Globus pallidus (tissue), 1 donor: ENCODE measurements at regions not wholly inside any gene's neighbourhood (a gene's known extent, or its start where the extent isn't known, plus 50 kb on each side); places are given as distances from the start of the nearest gene placed in this dataset.

Source experiments
- DNase-seq: peaks from one replicate; pipeline ENCODE4 v3.0.0-alpha.2; 2015; ENCODE audit warnings: low spot score

DNA sequence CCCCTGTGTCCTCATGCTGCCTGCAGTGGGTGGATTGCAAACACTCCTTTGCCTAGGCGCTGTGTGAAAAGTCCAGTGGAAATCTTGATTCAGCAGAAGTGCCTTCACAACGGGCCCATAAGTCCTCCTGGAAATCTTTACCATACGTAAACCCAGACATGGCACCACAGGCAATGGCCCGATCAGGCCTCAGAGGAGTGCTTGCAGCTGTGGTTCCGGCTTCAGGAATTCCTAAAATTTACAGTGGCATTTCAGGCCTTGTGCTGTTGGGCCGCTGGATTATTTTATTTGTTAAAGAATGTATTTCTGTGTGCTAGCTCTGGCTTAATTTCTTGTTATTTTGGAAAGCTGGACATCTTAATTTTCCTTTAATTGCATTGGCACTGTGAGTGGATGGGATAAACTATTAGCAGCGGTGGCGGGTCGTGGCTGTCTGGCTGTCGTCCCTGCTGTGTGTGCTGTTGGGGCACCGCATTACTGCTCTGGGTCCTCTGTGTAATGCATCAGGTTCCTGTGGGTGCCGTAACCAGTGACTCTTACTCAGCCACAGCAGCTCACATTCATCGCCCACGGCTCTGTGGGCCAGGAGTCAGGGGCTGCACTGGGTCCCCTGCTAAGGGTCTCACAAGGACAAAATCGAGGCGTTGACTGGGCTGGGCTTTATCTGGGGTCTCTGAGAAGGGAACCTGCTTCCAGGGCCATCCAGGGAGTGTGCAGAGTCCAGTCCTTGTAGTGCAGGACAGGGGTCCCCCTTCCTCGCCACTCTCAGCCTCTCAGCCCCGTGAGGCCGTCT lies 73.1 kb downstream of the RTP5 start:
- DNase-seq = no peak

DNA sequence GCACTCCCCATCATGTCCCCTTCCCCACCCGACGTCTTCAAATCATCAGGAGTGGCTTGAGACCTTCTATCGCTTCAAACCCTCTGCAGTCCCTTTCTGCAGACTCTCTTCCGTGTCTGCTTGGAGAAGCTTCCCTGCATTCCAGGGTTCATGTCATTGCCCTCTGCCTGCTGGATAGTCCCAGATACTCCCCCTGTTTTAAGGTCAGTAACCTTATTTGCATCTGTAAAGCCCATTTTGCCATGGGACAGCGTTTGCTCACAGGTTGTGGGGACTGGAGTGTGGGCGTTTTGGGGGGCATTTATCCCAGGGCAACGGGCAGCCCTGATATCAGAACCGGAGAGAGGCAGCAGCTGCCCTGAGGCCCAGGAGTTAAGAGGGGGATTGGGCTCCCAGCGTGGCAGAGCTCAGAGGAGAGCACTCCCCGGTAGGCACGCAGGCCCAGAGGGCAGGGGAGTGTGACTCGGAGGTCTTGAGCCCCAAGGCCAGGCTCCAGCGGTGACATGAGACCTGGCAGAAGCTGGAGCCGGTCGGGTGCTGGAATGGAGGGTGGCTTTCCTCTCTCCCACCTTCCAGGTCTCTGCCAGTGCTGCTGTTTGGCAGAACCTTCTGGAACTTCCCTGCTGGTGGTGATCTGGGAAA lies 73.8 kb downstream of the RTP5 start:
- no peak for DNase-seq

DNA sequence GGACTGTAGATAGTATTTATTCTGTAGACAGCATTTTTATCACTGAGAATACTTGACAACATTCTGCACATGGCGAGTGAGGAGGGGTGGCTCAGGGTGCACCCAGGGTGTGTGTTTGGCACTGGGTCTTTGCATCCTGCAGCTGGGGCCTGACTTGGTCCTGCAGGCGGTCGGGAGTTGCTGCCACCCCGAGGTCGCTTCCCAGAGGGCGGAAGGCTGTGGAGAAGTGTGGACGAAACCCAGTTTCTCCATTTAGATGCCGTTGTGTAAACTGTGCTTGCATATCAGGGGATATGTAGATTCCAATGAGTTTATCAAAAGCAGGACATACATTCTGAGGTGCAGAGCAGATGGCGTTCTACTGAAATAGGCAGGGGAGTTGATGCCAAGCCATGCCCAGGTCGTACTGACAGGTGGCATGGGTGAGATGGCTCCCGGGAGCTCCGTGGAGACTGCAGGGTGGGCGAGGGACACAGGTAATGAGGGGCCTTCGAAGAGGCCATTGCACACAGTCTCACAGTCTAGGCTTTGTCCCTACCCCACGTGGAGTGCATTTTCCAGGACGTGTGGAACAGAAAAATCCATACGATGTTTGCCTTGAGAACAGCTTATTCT lies 74.5 kb downstream of the RTP5 start:
- DNase-seq = no peak

DNA sequence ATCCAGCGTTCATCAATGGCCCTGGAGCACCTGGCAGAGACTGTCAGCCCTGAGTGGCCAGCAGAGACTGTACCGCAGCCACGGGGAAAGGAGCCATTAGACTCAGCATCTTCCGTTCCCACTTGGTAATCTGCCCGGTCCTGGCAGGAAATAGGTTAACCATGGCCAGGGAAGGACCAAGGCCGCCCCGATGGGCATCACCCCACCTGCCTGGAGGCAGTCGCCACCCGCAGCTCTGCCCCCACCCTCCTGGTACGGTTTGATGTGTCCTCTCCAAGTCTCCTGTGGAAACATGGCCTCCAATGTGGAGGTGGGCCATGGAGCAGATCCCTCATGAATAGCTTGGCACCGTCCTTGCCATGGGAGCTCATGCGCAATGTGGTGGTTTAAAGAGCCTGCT lies 75.3 kb downstream of the RTP5 start:
- DNase-seq = no peak

DNA sequence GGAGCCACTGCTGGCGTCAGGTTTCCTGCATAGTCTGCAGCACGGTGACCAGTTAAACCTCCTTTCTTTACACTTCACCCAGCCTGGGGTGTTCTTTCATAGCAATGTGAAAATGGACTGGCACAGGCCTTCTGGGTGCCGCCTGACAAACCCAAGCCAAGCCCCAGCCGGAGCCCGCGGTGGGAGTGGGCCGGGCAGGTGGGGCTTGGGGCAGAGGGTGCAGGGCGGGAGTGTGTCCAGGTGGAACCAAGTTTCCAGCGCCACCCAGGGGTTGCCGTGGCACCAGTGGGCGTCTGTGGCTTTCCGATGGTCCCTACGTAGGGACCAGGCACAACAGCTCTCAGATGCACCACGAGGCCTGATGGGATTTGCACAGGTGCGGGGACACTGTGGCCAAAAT lies 75.8 kb downstream of the RTP5 start:
- no peak for DNase-seq

DNA sequence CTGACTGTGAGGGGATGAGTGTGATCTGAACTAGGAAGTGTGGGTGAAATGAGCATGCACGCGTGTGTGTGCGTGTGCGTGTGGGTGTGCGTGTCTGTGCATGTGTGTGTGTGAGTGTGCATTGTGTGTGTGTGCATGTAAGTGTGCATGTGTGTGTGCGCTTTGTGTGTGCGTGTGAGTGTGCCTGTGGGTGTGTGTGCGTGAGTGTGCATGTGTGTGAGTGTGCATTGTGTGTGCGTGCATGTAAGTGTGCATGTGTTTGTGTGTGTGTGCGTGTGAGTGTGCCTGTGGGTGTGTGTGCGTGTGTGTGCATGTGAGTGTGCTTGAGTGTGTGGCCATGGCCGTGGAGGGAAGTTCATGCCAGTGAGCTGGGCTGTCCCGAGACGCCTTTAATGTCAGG lies 76.3 kb downstream of the RTP5 start:
- DNase-seq = no peak

DNA sequence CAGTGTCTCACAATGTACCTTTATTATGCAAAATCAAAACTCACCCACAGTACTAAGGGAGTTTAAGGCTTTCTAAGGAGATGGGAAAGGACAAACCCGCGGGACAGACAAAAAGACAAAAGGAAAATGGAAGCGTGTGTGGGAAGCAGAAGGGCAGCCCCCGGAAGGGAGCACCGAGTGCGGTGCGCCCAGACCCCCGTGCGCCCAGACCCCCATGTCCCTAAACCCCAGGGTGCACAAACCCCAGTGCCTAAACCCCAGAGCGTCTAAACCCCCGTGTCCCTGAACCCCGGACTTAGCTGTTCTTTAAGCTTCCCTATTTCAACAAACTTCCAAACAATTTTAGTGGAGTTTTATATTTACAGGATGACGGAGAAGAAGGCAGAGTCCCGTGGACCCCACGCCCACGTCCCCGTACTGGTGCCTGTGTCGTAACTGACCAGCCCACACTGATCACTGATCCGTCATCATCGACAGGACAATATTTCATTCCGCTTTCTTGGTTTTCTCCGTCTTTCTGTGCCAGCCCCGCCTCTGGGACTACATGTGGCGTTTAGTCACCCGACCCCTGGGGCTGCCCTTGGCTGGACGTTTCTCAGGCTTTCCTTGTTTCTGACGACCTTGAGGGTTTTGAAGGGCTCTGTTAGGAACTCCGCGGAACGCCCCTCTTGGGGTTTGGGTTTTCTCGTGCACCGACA lies 76.9 kb downstream of the RTP5 start:
- no peak for DNase-seq

DNA sequence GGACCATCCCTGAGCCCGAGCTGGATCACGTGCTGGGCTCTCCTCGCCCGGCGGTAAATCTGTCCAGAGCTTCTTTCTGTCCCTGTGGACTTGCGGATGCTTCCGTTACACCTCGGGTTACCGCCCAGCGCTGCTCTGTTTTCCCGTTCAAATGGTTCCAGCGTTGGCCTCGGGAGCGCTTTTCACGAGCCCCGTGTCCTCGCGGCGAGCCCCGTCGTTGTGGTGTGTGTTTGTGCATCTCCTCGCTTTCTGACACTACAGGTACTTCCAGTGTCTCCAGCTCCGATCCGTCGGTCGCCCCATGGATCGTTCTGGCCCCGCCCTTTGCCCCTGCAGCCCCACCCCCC lies 77.4 kb downstream of the RTP5 start:
- no peak for DNase-seq

DNA sequence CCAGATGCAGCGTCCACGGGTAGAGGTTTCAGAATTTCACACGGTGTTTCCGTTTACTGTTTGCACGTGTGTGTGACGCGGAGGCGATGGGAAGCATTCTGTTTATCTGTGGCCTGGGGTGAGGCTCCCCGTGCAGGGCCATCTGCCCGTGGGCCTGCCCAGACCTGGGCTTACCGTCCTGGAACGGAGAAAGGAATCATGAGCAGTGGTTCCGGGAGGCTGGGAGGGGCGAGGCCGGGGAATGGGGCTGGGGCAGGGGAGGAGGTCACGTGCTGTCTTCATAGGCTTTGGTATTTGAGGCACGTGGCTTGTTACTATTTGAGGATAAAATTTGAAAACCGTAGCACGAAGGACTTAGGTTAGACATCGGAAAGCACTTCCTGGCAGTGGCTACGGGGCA lies 77.9 kb downstream of the RTP5 start:
- no peak for DNase-seq

DNA sequence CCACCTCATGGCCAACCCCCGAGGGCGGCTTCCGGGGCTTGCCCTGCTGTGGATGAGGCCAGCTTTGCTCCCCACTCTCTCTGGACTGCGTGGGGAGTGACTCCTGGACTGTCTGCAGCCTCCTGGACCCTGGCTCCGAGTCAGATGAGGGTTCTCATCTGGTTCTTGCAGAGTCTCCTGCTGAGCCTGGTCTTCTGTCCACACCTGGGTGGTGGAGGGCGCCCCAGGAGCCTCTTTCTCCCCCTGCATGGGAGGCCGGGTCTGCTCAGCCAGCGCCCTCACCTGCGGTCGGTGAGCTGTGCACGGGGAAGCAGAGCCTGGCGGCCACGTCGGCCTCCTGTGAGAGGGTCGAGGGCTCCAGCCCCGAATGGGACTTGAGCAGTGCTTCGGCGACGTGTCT lies 78.3 kb downstream of the RTP5 start:
- no peak for DNase-seq

DNA sequence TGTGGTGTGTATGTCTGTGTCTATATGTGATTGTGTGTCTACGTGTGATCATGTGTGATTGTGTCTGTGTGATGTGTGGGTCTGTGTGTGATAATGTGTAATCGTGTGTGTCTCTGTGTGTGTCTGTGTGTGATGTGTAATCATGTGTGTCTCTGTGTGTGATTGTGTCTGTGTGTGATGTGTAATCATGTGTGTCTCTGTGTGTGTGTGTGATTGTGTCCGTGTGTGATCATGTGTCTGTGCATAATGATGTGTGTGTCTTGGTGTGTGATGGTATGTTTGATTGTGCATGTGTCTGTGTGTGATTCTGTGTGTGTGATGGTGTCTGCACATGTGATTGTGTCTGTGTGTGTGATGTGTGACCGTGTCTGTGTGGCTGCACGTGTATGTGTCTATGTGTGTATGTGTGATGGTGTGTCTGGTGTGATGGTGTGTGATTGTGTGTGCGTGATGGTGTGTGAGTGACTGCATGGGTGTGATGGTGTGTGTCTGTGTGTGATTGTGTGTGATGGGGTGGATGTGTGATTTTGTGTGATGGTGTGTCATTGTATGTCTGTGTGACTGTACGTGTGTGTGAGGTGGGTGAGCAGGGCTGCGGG lies 78.9 kb downstream of the RTP5 start:
- DNase-seq = no peak

DNA sequence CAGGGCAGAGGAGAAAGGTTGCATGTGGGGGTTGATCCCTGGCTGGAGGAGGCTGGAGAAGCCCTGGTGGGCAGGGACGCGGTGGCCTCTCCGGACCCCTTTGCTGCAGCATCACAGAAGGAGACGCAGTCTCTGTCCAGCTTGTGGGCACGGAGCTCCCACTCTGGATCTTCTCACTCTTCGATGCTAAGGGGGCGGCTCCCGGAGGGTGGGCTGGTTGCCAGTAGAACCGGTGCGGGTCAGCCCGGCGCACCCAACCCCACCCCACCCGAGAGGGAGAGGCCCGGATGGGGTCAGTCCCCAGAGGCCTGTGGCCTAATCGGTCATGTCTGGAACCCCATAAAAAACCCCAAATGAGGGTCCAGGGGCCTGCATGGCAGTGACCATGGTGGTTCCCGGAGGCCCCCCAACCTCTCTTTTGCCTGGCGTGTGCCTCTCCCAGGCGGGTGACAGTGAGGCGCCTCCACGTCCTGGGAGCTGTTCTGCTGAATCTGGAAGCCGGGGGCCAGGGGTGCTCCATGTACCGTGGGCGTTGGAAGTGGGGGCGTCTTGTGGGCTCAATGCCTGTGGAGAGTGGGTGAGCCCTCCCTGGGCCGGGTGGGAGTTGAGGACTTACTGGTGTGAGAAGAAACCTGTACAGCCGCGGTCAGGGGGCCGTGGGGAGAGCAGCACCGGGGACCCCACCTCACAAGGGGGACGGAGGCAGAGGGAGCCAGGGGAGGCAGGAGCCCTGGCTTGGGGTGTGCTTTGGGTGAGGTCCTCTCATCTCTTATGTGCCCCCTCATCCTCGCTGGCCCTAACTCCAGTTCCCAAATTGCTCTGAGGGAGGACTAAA lies 79.6 kb downstream of the RTP5 start:
- DNase-seq = no peak

DNA sequence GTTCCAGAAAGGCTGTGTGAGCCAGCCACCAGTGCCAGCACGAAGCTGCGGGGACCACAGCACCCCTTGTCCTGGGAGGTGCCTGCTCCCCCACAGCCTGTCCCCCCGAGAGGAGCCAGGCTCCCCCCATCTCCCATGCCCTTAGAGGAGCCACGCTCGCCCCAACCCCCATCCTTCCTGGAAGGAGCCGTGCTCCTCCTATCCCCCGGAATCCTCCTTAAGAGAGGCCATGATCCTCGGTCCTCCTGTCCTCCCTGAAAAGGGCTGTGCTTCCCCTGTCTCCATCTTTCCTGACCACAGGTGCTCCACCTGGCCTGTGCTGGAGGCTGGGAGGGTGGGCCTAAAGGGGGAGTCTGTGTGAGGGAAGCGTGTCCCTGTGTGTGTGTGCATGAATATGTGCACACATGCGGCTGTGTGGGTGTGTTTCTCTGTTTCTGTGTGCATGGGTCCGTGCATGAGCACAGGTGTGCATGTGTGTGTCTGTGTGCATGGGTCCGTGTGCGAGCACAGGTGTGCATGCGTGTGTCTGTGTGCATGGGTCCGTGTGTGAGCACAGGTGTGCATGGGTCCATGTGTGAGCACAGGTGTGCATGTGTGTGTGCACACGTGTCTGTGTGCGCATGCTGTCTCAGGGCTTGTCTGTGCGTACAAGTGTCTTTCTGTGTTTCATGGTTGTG lies 80.3 kb downstream of the RTP5 start:
- no peak for DNase-seq

DNA sequence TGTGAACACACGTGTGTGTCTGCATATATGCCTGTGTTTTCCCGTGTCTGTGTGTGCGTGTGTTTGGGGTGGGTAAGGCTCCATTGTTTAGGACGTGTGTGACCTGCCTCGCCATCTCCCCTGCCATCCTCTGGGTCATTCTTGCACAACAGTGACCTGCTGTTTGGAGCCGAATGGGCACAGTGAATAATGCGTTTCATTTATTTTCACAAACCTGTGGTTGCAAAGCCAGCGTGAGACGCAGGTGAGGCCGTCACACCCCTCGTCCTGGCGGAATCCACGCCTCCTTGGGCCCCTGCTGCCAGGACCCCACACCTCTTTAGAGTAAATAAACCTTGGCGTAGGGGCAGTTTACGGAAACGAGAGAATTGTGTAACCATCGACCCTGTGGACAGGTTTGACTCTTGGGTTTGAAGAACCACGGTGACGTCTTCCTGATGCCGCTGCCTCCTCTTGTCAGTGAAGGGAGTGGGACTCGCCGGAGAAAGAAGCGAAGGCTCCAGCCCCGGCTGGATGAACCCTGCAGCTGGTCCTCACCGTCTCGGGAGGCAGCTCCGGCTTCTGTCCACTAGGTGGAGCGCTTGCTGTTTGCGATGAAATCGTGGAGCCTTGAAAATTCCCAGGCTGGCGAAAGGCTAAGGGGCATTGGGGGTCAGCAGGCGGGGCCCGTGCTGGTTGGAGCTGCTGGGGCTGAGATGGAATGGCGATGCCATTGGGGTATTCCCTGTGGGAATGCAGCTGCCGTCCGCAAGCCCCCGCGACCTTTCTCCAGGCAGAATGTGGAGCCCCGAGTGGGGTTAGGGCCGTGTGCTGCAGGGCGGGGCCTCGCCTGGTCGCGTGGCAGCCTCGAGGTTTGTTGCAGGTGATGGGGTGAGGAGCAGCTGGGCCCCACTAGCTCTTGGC lies 81.1 kb downstream of the RTP5 start:
- peak; percentile 55 for DNase-seq

DNA sequence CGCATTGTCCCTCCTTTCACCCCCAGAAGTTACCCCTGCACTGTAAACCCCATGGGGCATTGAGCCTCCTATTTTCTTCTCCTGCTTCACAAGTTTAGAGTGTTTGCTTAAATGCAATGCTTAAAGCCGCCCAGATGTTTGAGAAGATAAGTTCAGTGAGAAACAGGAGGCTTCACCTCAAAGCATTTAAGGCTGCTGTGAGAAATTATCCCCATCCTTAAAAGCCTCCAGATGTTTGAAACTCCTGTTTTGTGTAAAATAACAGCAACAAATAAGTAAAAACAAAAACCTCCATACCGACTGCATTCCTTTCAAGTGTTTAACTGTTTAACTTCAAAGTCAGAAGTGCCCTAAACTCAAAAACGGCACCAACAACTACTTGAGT lies 81.8 kb downstream of the RTP5 start:
- DNase-seq = no peak

DNA sequence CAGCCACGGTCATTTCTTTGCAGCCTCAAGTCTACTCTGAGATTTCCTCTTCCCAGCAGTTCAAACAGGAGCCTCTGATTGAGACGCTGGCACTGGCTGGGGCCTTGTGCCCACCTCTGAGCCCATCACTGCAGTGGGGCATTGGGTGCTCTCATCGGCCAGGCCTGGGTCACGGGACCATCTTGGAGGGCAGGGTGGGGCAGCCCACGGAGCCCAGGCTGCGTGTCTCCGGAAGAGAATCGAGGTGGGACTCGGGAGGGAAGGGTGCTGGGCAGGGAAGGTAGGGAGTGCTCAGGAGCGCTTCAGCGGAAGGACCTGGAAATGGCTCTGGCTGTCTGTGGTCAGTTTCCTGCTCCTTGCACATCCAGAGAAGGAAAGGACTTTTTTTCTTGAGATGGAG lies 82.4 kb downstream of the RTP5 start:
- DNase-seq = no peak

DNA sequence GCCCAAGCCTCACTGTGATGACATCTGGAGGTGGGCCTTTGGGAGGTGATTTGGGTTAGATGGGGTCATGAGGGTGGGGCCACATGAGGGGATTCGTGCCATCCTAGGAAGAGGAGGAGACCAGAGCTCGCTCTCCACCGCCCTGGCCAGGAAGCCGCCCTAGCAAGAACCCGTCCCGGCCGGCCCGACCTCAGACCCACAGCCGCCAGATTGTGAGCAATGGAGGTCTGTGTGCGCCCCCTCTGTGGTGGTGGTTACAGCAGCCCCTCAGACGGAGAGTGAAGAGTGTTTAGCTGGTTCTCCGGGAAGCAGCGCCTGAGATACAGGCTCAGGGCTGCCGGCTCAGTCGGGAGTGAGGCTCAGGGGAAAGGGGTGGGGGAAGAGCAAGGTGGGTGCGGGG lies 83.3 kb downstream of the RTP5 start:
- DNase-seq = no peak

DNA sequence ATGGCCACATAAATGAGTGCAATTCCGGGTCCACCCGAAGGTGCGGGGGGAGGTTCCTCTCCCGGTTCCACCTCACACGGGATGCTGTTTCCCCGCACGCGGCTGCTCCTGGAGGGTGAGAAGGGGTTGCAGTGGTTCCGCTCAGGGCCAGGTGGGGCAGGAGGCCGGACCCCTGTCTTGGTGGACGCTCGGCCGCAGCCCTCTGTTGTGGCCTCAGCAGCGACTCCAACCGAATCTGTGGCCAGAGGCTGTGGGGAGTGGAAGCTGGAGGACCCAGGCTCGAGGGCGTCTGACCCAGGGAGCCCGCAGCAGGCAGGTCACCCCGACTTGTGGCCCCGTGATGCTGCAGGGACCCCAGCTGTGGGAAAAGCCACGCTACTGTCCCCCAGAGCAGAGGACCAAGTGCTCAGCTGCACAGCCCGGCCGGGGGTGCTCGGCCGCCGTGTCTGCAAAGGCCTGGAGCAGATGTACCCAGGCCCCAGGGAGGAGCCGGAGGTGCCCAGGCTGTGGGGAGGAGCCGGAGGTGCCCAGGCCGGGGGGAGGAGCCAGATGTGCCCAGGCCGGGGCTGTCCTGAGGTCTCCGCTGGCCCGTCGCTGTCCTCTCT lies 83.9 kb downstream of the RTP5 start:
- DNase-seq = no peak

DNA sequence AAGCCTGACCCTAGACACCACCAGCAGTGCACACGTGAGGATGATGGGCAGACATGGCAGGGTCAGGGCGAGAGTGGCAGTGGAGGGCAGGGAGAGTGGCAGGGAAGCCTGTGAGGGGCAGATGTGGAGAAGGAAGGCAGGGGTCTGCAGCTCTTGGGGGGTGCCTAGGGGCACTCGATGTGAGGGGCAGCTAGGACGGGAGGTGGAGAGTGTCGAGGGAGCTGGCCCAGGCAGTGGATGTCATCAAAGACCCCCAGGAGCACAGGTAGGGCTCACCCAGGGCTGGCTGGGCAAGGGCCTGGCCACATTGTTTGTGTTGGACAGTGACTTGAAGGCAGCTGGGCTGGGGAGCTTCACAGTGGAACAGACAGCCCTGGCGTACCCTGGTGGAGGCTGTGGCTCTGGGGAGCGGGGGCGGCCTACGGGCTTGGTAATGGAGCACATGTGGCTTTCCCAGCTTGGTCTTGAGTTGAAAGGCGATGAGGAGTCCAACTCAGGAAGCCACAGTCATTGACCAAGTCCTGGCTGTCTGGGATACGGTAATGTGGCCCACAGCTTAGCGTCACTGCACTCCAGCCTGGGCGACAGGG lies 87.1 kb downstream of the RTP5 start:
- no peak for DNase-seq
